ENCODE measurements at regions not wholly inside any gene's neighbourhood (a gene's known extent, or its start where the extent isn't known, plus 50 kb on each side); places are given as distances from the start of the nearest gene placed in this dataset.
"Not testable (repeated sequence)": the region's sequence is repeated elsewhere in the genome, so short reads cannot be mapped to it uniquely, and the experiment has no call there.

- DNase-seq (ENCODE audit: low spot score) = no peak
Measured at GRCh38 chr5:117624201-117624600, 1049.6 kb upstream of the SEMA6A start.

GRCh38 chr5:117623042-117623805 is 1048.6 kb upstream of the SEMA6A start:
- DNase-seq (ENCODE audit: low spot score) = no peak

- DNase-seq (ENCODE audit: low spot score) = no peak
Measured at GRCh38 chr5:117621921-117622320, 1047.3 kb upstream of the SEMA6A start.

GRCh38 chr5:117615226-117615625 is 1040.6 kb upstream of the SEMA6A start:
- no peak for DNase-seq (ENCODE audit: low spot score)

- DNase-seq (ENCODE audit: low spot score) = no peak
Measured at GRCh38 chr5:117614408-117614807, 1039.8 kb upstream of the SEMA6A start.

- DNase-seq (ENCODE audit: low spot score) = no peak
Measured at GRCh38 chr5:117604845-117605244, 1030.2 kb upstream of the SEMA6A start.

GRCh38 chr5:117599811-117600210 is 1025.2 kb upstream of the SEMA6A start:
- not testable (repeated sequence) for DNase-seq (ENCODE audit: low spot score)

- no peak for DNase-seq (ENCODE audit: low spot score)
Measured at GRCh38 chr5:117594166-117594565, 1019.5 kb upstream of the SEMA6A start.

GRCh38 chr5:117590944-117591343 is 1016.3 kb upstream of the SEMA6A start:
- no peak for DNase-seq (ENCODE audit: low spot score)

GRCh38 chr5:117588611-117589010 is 1014.0 kb upstream of the SEMA6A start:
- no peak for DNase-seq (ENCODE audit: low spot score)

- no peak for DNase-seq (ENCODE audit: low spot score)
Measured at GRCh38 chr5:117587111-117587510, 1012.5 kb upstream of the SEMA6A start.

GRCh38 chr5:117568622-117569021 is 994.0 kb upstream of the SEMA6A start:
- DNase-seq (ENCODE audit: low spot score) = no peak

- DNase-seq (ENCODE audit: low spot score) = no peak
Measured at GRCh38 chr5:117568126-117568525, 993.5 kb upstream of the SEMA6A start.

GRCh38 chr5:117562647-117563046 is 988.0 kb upstream of the SEMA6A start:
- no peak for DNase-seq (ENCODE audit: low spot score)

- no peak for DNase-seq (ENCODE audit: low spot score)
Measured at GRCh38 chr5:117561531-117561930, 986.9 kb upstream of the SEMA6A start.

GRCh38 chr5:117559005-117559844 is 984.6 kb upstream of the SEMA6A start:
- DNase-seq (ENCODE audit: low spot score) = no peak

- DNase-seq (ENCODE audit: low spot score) = no peak
Measured at GRCh38 chr5:117551236-117551635, 976.6 kb upstream of the SEMA6A start.

GRCh38 chr5:117547192-117547591 is 972.6 kb upstream of the SEMA6A start:
- DNase-seq (ENCODE audit: low spot score) = no peak

GRCh38 chr5:117539692-117540091 is 965.1 kb upstream of the SEMA6A start:
- DNase-seq (ENCODE audit: low spot score) = no peak

- no peak for DNase-seq (ENCODE audit: low spot score)
Measured at GRCh38 chr5:117533792-117534191, 959.2 kb upstream of the SEMA6A start.

GRCh38 chr5:117533051-117533670 is 958.5 kb upstream of the SEMA6A start:
- DNase-seq (ENCODE audit: low spot score) = not testable (repeated sequence)

- no peak for DNase-seq (ENCODE audit: low spot score)
Measured at GRCh38 chr5:117519957-117520500, 945.4 kb upstream of the SEMA6A start.

- DNase-seq (ENCODE audit: low spot score) = no peak
Measured at GRCh38 chr5:117504305-117504704, 929.7 kb upstream of the SEMA6A start.

Measured in hematopoietic multipotent progenitor cell treated with erythropoietin and hydrocortisone succinate and interleukin-3 and kit ligand, for 17 days (in vitro differentiated cells).